Inferior parietal cortex (tissue), 1 donor: ENCODE measurements at regions not wholly inside any gene's neighbourhood (a gene's known extent, or its start where the extent isn't known, plus 50 kb on each side); places are given as distances from the start of the nearest gene placed in this dataset.

Experiments used
- DNase-seq: peaks from one replicate; pipeline ENCODE4 v3.0.0-alpha.2; 2016; ENCODE audit errors: extremely low spot score

GRCh38 chr9:96038271-96038670 lies 162.8 kb downstream of the ERCC6L2 start:
- no peak for DNase-seq

GRCh38 chr9:96034553-96035122 lies 159.1 kb downstream of the ERCC6L2 start:
- DNase-seq: no peak

GRCh38 chr9:96033896-96034295 lies 158.4 kb downstream of the ERCC6L2 start:
- no peak for DNase-seq

- DNase-seq: no peak
These were observed 156.5 kb downstream of the ERCC6L2 start for GRCh38 chr9:96031916-96032534.

DNA sequence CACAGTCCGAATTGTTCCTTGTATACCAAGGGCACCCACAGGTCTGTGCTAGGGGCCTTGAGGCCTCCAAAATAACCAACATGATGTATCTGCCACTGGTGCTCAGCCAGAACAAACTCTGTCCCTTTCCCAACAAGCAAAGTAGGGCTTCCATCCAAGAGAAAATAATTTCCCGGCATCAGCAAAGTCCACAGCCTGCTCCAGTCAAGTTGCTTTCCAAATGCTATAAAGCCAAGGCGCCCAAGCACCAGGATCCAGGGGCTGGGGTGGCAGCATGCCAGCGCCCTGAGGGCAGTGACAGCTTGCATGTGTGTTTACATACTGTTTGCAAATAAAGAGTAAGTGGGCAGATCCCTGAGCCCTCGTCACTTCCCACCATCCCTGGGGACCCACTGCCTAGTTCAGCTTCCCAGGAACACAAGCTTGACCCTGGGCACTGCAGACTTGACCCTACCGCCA lies 155.9 kb downstream of the ERCC6L2 start:
- no peak for DNase-seq

GRCh38 chr9:96029722-96030530 lies 154.4 kb downstream of the ERCC6L2 start:
- DNase-seq: no peak

DNA sequence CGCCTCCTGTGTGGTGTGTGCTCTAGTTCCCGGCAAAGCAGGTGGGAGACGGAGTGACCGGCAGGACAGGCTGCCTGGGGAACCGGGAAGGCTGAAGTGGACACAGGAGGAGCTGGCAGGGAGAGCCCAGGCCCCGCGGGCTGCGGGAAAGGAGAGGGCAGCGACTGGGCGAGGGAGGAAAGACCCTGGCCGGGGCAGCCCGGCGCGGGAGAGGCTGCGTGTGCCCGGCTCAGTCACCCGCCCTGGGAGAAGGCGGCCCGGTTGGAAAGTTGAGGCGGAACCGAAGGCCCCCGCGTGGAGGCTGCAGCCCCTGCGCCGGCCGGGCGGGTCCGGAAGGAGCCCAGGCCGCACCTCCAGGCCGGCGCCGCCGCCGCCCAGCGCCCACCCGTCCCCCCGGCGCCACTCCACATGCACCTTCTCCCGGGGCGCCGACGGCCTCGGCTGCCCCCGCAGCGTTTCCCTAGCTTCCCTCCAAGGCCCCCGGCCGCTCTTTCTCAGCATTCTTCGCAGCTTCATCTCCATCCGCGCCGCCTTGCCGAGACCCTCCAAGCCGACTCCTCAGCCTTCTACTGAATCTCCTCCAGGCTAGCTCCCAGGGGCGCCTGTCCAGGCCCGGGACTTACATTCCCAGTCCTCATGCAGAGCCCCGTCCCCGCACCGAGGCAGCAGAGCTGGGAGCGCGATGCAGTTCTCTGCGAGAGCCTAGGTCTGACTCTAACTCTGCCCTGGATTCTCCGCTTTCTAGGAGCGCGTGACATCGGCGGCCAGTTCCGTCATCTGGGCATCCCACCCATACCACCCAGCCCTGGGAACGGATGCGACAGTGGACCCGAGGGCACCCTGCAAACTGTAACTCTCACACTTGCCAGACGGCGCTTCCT lies 152.0 kb downstream of the ERCC6L2 start:
- no peak for DNase-seq

DNA sequence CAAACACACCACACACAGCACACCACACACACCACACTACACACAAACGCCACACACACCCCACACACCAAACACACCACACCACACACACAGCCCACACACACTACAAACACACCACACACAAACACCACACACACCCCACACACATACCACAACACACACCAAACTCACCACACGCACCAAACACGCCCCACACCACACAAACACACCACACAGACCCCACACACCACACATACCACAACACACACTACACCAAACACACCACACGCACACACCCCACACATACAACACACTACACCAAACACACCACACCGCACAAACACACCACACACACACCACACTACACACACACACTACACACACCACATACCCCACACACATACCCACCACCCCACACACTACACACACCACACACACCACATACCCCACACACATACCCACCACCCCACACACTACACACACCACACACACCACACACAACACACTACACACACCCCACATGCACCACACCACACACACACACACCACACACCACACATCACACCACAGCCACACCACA lies 151.2 kb downstream of the ERCC6L2 start:
- no peak for DNase-seq

- no peak for DNase-seq
These were observed 150.6 kb downstream of the ERCC6L2 start for GRCh38 chr9:96025995-96026602.

GRCh38 chr9:96023486-96023885 lies 148.0 kb downstream of the ERCC6L2 start:
- no peak for DNase-seq

DNA sequence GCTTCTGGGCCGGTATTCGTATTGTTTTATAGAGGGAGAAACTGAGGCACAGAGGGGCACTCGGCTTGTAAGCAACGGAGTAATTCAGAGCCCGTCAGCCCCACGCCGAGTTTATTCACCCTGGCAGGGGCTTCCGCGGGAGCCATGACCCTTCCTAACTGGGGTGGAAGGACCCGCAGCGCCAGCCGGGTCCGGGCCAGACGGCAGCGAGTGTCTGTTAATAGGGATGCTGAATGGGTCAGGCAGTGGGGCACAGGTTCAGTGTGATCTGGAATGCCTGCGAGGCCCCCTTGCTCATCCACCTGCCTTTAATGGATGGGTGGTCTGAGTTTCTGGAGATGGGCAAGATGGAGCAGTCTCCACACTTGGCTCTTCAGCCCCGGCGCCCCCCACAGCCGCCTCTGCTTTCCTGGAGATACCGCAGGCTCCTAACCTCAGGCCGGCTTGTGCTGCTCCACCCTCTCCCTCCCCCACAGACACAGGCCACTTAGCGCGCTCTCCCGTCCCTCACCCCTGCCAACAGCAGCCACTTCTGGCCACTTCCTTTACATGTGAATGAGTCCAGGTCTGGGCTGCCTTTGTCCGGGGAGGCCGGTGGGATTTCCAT lies 147.1 kb downstream of the ERCC6L2 start:
- DNase-seq: no peak

- DNase-seq: no peak
These were observed 146.3 kb downstream of the ERCC6L2 start for GRCh38 chr9:96021551-96022444.

GRCh38 chr9:96020792-96021550 lies 145.5 kb downstream of the ERCC6L2 start:
- no peak for DNase-seq

- DNase-seq: no peak
These were observed 144.9 kb downstream of the ERCC6L2 start for GRCh38 chr9:96020300-96020791.
